NT2/D1 (cell line): ENCODE measurements at regions not wholly inside any gene's neighbourhood (a gene's known extent, or its start where the extent isn't known, plus 50 kb on each side); places are given as distances from the start of the nearest gene placed in this dataset.

Experiments
- DNase-seq: peaks from one replicate; pipeline ENCODE4 v3.0.0-alpha.2; 2011; ENCODE audit warnings: low read depth, low spot score
- H3K27me3 ChIP-seq: 2 replicates; pipeline ENCODE4 v1.6.0; 2011; ENCODE audit warnings: mild to moderate bottlenecking; ENCODE audit not compliant: insufficient read length, insufficient read depth
- H3K36me3 ChIP-seq: 2 replicates; pipeline ENCODE4 v1.6.1; 2011; ENCODE audit warnings: mild to moderate bottlenecking, low read length, mixed read lengths; ENCODE audit not compliant: insufficient read depth, insufficient read length
- H3K4me1 ChIP-seq: 2 replicates; pipeline ENCODE4 v1.5.1; 2011; ENCODE audit not compliant: insufficient read depth, insufficient read length
- H3K4me3 ChIP-seq: 2 replicates; pipeline ENCODE4 v1.5.1; 2011; ENCODE audit warnings: low read depth; ENCODE audit not compliant: insufficient read length
- H3K9ac ChIP-seq: 2 replicates; pipeline ENCODE4 v1.6.0; 2011; ENCODE audit warnings: low read depth; ENCODE audit not compliant: insufficient read length
- H3K9me3 ChIP-seq: 2 replicates; pipeline ENCODE4 v1.5.1; 2011; ENCODE audit warnings: mild to moderate bottlenecking, low read length; ENCODE audit not compliant: insufficient read depth
- SUZ12 ChIP-seq: IDR thresholded peaks from 2 replicates; pipeline ENCODE4 v1.6.1; 2011; ENCODE audit not compliant: insufficient read length, insufficient read depth; ENCODE audit errors: extremely low read depth
- YY1 ChIP-seq: IDR thresholded peaks from 2 replicates; pipeline ENCODE4 v1.6.1; 2011; ENCODE audit not compliant: insufficient read length, insufficient read depth
- ZNF274 ChIP-seq: IDR thresholded peaks from 2 replicates; pipeline ENCODE4 v1.6.1; 2011; ENCODE audit warnings: mild to moderate bottlenecking, low read depth, low read length

DNA sequence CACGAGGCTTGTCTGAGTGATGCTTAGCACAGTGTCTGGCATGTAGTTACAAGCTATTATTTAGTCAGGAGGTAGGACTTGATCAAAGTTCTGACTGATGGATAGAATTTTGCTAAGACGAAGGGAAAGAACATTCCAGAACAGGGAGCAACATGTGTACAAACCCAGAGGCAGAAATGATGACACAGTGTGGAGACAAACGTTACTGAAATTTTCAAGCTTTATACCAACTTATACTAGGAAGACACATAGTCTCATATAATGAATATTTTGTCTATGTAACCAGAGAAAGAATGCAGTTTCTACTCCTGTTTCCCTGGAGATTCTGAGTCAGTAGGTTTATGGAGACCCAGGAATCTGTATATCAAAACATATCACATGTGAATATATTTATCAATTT is 123.4 kb downstream of the FAM124B start:
- DNase-seq: no peak
- no peaks in the 10 kb centered on the region for H3K9me3 ChIP-seq
- no peaks in the 10 kb centered on the region for H3K27me3 ChIP-seq
- no peak overlapping the region for H3K4me3 ChIP-seq
- no peaks in the 10 kb centered on the region for H3K36me3 ChIP-seq
- TF ChIP-seq SUZ12 (no peak), YY1 (no peak), ZNF274 (no peak)
- no peaks in the 10 kb centered on the region for H3K4me1 ChIP-seq
- no peak overlapping the region for H3K9ac ChIP-seq

DNA sequence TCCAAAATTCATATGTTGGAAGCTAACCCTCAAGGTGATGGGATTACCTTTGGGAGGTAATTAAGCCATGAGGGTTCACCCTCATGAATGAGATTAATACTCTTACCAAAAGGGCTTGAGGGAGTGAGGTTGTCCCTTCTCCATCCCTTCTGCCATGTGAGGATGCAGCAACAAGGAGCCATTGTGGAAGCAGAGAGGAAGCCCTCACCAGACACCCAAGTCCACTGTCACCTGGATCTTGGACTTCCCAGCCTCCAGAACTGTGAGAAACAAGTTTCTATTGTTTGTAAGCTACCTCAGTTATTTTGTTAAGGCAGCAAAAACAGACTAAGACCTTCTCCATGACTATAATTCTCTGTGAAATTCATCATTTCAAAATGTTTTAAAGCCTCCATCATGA is 125.7 kb downstream of the FAM124B start:
- no peaks in the 10 kb centered on the region for H3K36me3 ChIP-seq
- H3K27me3 ChIP-seq: no peaks in the 10 kb centered on the region
- DNase-seq: no peak
- TF ChIP-seq YY1 (no peak), ZNF274 (no peak)
- no peak overlapping the region for H3K9ac ChIP-seq
- H3K4me1 ChIP-seq: no peaks in the 10 kb centered on the region
- H3K9me3 ChIP-seq: no peaks in the 10 kb centered on the region
- no peak overlapping the region for H3K4me3 ChIP-seq

DNA sequence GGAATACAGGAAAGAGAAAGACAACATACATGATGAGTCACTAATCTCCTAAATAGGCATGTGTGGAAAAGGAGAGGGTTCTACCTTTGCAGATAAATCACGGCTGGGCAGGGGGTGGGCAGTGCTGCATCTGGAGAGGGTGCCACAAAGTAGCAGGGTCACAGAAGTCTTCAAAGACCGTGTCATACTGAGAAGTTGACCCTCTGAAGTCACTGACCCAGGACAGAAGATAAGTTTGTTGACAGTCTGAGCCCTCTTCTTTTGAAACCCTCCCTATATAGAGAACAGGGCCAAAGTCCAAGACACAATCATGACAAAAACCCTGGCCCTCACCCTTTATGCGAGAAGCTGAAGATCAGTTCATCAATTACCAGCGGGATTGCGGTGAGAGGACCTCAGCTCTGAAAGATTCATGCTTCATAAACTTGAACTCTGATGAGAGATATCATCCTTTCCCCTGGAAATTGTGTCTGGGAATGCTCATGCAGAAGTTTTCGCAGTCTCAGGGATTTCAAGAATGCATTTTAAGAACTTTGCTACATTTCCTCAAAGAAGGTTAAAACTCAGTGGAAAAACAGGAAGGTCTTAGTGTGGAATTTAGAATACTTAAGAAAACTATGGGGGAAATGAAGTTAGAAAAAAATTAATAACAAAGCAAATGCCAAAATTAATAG is 129.5 kb downstream of the FAM124B start:
- Histone ChIP-seq H3K9ac (no peak overlapping the region), H3K27me3 (no peaks in the 10 kb centered on the region), H3K4me1 (no peaks in the 10 kb centered on the region), H3K36me3 (no peaks in the 10 kb centered on the region), H3K9me3 (no peaks in the 10 kb centered on the region), H3K4me3 (no peak overlapping the region)
- TF ChIP-seq ZNF274: no peak
- DNase-seq: no peak

DNA sequence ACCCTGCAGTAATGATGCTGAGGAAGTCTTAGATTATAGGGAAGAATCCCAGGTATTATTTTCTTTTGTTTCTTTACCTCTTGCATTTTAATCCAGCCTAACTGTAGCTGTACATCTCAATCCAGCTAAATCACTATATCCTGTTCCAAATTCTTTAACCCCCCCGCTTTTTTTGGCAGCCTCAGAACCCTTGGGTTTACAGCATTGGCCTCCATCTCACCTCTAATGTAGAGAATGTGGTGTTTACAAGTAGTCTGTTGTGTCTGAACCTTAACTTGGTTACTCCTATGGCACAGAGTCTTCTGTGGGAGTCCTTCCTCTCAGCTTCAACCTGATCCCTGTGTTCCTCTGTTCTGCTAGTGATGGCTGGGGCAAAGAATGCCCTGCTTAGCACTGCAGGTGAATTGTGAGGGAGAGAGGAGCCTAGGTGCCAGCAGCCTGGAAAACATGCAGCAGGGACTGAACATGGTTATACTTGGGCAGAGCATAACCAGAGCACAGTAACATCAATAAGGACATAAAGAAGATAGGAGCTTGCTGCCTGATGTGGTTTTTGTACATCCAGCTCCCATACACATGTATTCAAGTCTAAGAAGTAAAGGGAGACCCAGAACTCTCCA is 130.2 kb downstream of the FAM124B start:
- no peak overlapping the region for H3K9ac ChIP-seq

DNA sequence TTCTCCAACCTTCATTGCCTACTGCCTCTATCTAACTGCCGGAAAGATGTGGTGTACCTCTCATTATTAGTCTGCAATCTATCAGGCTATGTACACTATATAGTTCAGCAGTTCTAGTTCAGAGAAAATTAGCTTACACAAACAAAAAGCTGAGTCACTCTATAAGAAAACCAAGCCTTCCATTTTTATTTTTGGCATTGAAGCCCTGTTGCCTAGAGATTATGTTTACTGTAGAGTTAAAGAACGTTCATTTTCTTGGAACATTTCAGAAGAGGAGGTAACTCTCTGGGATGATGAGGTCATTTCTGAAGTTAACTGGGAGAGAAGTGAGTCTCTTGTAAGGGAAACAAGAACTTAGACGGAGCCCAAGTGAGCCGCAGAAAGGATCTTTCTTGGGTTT is 133.5 kb downstream of the FAM124B start:
- Histone ChIP-seq H3K4me1 (no peaks in the 10 kb centered on the region), H3K9me3 (no peaks in the 10 kb centered on the region), H3K9ac (no peak overlapping the region), H3K27me3 (no peaks in the 10 kb centered on the region), H3K4me3 (no peak overlapping the region), H3K36me3 (no peaks in the 10 kb centered on the region)
- no peak for DNase-seq
- no peak for TF ChIP-seq YY1
- no peak for TF ChIP-seq ZNF274
- TF ChIP-seq SUZ12: no peak

More for the DNA sequence above, 130.2 kb downstream of the FAM124B start:
- Histone ChIP-seq H3K4me3 (no peak overlapping the region), H3K4me1 (no peaks in the 10 kb centered on the region), H3K9me3 (no peaks in the 10 kb centered on the region), H3K36me3 (no peaks in the 10 kb centered on the region), H3K27me3 (no peaks in the 10 kb centered on the region)
- no peak for TF ChIP-seq ZNF274
- TF ChIP-seq SUZ12: no peak
- no peak for TF ChIP-seq YY1
- no peak for DNase-seq

DNA sequence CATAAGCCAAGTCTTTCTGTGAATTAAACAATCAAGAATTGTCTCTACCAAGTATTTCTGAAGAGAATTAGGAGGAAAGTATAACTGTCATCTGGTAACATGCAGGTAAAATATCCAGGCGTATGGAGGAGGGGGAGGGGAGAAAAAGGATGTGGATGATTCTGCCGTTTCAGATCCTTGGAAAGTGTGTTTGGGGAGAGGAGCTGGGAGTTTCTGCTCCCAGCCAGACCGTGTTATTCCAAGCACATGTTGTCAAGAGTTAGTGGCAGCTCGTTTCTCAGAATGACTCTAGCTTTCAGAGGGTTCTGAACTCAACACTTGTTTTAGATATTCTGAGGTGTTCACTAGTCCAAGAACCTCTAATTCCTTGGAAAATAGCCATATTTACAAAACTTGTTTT is 137.6 kb downstream of the FAM124B start:
- no peaks in the 10 kb centered on the region for H3K36me3 ChIP-seq
- no peaks in the 10 kb centered on the region for H3K4me1 ChIP-seq
- H3K9me3 ChIP-seq: no peaks in the 10 kb centered on the region
- H3K4me3 ChIP-seq: no peak overlapping the region
- TF ChIP-seq ZNF274 (no peak), YY1 (no peak), SUZ12 (no peak)
- H3K9ac ChIP-seq: no peak overlapping the region
- H3K27me3 ChIP-seq: no peaks in the 10 kb centered on the region
- DNase-seq: no peak

DNA sequence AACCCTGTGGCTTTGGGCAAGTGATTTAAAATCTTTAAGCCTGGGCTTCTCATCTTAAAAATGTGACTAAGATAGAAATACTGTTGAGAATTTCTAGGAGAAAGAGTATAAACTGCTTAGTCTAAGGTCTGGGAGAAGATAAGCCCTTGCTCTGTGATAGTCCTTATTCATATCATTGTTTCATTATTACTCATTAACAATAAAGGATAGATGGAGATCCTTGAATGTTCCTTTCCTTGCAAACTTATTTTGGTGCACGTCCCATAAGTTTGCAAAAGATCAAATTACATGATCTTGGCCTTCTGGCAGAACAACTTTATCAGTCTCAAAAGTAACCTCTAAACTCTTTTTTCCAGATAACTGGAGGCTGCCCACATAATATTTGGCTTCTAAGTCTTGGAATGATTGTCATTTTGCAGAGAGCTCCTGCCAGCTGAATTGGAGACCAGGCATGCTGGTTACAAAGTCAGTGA is 138.3 kb downstream of the FAM124B start:
- Histone ChIP-seq H3K4me1 (no peaks in the 10 kb centered on the region), H3K27me3 (no peaks in the 10 kb centered on the region), H3K9me3 (no peaks in the 10 kb centered on the region), H3K4me3 (no peak overlapping the region), H3K9ac (no peak overlapping the region), H3K36me3 (no peaks in the 10 kb centered on the region)
- no peak for DNase-seq
- TF ChIP-seq SUZ12: no peak
- TF ChIP-seq ZNF274: no peak
- no peak for TF ChIP-seq YY1

DNA sequence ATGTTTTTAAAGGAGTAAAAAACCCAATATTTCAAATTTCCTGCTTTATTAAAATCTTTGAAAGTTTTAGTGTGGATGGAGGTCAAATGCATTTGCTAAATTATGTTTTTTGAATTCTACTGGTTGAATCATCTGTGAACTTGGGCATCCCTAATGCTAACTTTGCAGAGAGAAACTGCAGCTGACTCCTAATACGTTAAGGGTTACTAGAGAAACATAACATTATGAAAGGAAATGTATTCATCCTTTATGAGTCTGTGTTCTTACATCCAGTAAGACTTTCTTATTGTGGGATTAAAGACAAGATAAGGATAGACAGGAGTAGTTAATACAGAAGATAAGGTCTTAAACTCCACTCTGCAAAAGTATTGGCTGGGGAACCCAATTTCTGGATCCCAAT is 140.6 kb downstream of the FAM124B start:
- no peak for TF ChIP-seq YY1
- no peak overlapping the region for H3K4me3 ChIP-seq
- H3K9ac ChIP-seq: no peak overlapping the region
- DNase-seq: no peak
- H3K9me3 ChIP-seq: no peaks in the 10 kb centered on the region
- H3K4me1 ChIP-seq: no peaks in the 10 kb centered on the region
- H3K36me3 ChIP-seq: no peaks in the 10 kb centered on the region
- H3K27me3 ChIP-seq: no peaks in the 10 kb centered on the region
